Nephron (organoid): ENCODE measurements at regions not wholly inside any gene's neighbourhood (a gene's known extent, or its start where the extent isn't known, plus 50 kb on each side); places are given as distances from the start of the nearest gene placed in this dataset.
"Not testable (repeated sequence)": the region's sequence is repeated elsewhere in the genome, so short reads cannot be mapped to it uniquely, and the experiment has no call there.

Experiments used
- H3K27ac Mint-ChIP-seq, 3 experiments: 2 replicates each; pipeline ENCODE4 v1.8.0; 2020; ENCODE audit warnings: mixed read lengths in 3 of 3, mild to moderate bottlenecking in 2 of 3, moderate library complexity in 1 of 3
- H3K27me3 Mint-ChIP-seq: 2 replicates; pipeline ENCODE4 v1.8.0; 2021; ENCODE audit warnings: low read depth, mild to moderate bottlenecking, moderate library complexity, mixed read lengths
- H3K36me3 Mint-ChIP-seq: 2 replicates; pipeline ENCODE4 v1.8.0; 2020; ENCODE audit warnings: low read depth, mixed read lengths
- H3K4me1 Mint-ChIP-seq: 2 replicates; pipeline ENCODE4 v1.8.0; 2020; ENCODE audit warnings: mixed read lengths
- H3K4me3 Mint-ChIP-seq, 3 experiments: 2 replicates each; pipeline ENCODE4 v1.8.0; 2020; ENCODE audit warnings: mild to moderate bottlenecking in 3 of 3, mixed read lengths in 3 of 3, moderate library complexity in 2 of 3
- H3K9me3 Mint-ChIP-seq: 2 replicates; pipeline ENCODE4 v1.8.0; 2020; ENCODE audit warnings: mixed read lengths
- TF ChIP-seq, protein P1 (sequence below), 3 experiments: fragments of 200-600 bp; sonication (generic); IDR thresholded peaks; one replicate each; pipeline ENCODE4 v1.5.0; 2021; ENCODE audit warnings: antibody characterized with exemption in 3 of 3; ENCODE audit not compliant: unreplicated experiment in 3 of 3

GRCh38 chr6:99668036-99668705 is 61.5 kb downstream of the PRDM13 start:
- no peak overlapping the region for H3K27ac Mint-ChIP-seq
- H3K36me3 Mint-ChIP-seq = no peaks in the 10 kb centered on the region
- H3K4me1 Mint-ChIP-seq = no peaks in the 10 kb centered on the region
- H3K27me3 Mint-ChIP-seq = peaks cover 5% of the 10 kb centered on the region
- no peak overlapping the region for H3K4me3 Mint-ChIP-seq
- TF ChIP-seq, protein P1, sequence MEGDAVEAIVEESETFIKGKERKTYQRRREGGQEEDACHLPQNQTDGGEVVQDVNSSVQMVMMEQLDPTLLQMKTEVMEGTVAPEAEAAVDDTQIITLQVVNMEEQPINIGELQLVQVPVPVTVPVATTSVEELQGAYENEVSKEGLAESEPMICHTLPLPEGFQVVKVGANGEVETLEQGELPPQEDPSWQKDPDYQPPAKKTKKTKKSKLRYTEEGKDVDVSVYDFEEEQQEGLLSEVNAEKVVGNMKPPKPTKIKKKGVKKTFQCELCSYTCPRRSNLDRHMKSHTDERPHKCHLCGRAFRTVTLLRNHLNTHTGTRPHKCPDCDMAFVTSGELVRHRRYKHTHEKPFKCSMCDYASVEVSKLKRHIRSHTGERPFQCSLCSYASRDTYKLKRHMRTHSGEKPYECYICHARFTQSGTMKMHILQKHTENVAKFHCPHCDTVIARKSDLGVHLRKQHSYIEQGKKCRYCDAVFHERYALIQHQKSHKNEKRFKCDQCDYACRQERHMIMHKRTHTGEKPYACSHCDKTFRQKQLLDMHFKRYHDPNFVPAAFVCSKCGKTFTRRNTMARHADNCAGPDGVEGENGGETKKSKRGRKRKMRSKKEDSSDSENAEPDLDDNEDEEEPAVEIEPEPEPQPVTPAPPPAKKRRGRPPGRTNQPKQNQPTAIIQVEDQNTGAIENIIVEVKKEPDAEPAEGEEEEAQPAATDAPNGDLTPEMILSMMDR (IDR thresholded peaks at IDR 0.05; ENCODE audit: unreplicated experiment in 3 of 3) = no peak
- no peaks in the 10 kb centered on the region for H3K9me3 Mint-ChIP-seq

GRCh38 chr6:99689916-99690685 is 83.5 kb downstream of the PRDM13 start:
- Mint-ChIP-seq H3K9me3 (no peaks in the 10 kb centered on the region), H3K4me3 (no peak overlapping the region), H3K36me3 (no peaks in the 10 kb centered on the region), H3K27me3 (peaks cover 4% of the 10 kb centered on the region), H3K4me1 (no peaks in the 10 kb centered on the region), H3K27ac (no peak overlapping the region)
- TF ChIP-seq, protein P1 (IDR thresholded peaks at IDR 0.05; ENCODE audit: unreplicated experiment in 3 of 3) = no peak

DNA sequence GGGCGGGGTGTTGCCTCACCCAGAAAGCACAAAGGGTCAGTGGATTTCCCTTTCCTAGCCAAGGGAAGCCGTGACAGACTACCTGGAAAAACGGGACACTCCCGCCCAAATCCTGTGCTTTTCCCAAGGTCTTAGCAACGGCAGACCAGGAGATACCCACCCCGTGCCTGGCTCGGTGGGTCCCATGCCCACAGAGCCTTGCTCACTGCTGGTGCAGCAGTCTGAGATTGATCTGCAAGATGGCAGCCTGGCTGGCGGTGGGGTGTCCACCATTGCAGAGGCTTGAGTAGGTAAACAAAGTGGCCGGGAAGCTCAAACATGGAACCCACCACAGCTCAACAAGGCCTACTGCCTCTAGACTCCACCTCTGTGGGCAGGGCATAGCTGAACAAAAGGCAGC is 95.7 kb downstream of the PRDM13 start:
- H3K27me3 Mint-ChIP-seq, H3K27ac Mint-ChIP-seq, H3K4me1 Mint-ChIP-seq, H3K9me3 Mint-ChIP-seq, H3K36me3 Mint-ChIP-seq, H3K4me3 Mint-ChIP-seq: not testable (repeated sequence)

- Mint-ChIP-seq H3K9me3 (peaks cover 9% of the 10 kb centered on the region), H3K4me1 (no peaks in the 10 kb centered on the region), H3K4me3 (no peak overlapping the region)
Measured at GRCh38 chr6:99709062-99709461, 102.4 kb downstream of the PRDM13 start.

GRCh38 chr6:99711302-99711701 is 104.7 kb downstream of the PRDM13 start:
- H3K9me3 Mint-ChIP-seq = peaks cover 10% of the 10 kb centered on the region
- no peak overlapping the region for H3K4me3 Mint-ChIP-seq
- H3K4me1 Mint-ChIP-seq = no peaks in the 10 kb centered on the region
- H3K27me3 Mint-ChIP-seq = no peaks in the 10 kb centered on the region
- no peak overlapping the region for H3K27ac Mint-ChIP-seq
- TF ChIP-seq, protein P1 (IDR thresholded peaks at IDR 0.05; ENCODE audit: unreplicated experiment in 3 of 3) = no peak
- H3K36me3 Mint-ChIP-seq = no peaks in the 10 kb centered on the region

More at GRCh38 chr6:99709062-99709461, 102.4 kb downstream of the PRDM13 start:
- TF ChIP-seq, protein P1 (IDR thresholded peaks at IDR 0.05; ENCODE audit: unreplicated experiment in 3 of 3) = no peak
- H3K27me3 Mint-ChIP-seq = no peaks in the 10 kb centered on the region
- H3K36me3 Mint-ChIP-seq = no peaks in the 10 kb centered on the region
- H3K27ac Mint-ChIP-seq = no peak overlapping the region

GRCh38 chr6:99711925-99712324 is 105.3 kb downstream of the PRDM13 start:
- no peaks in the 10 kb centered on the region for H3K4me1 Mint-ChIP-seq
- no peak overlapping the region for H3K4me3 Mint-ChIP-seq
- H3K36me3 Mint-ChIP-seq = no peaks in the 10 kb centered on the region
- no peak overlapping the region for H3K27ac Mint-ChIP-seq
- peaks cover 16% of the 10 kb centered on the region for H3K9me3 Mint-ChIP-seq
- TF ChIP-seq, protein P1 (IDR thresholded peaks at IDR 0.05; ENCODE audit: unreplicated experiment in 3 of 3) = no peak
- H3K27me3 Mint-ChIP-seq = no peaks in the 10 kb centered on the region
